HCT116 (cell line): ENCODE measurements at regions not wholly inside any gene's neighbourhood (a gene's known extent, or its start where the extent isn't known, plus 50 kb on each side); places are given as distances from the start of the nearest gene placed in this dataset.

Source experiments
- ATAC-seq: fragments of 200-7000 bp; cut with Tn5 transposase; 2 replicates; pipeline ENCODE4 v1.9.1; 2020; ENCODE audit warnings: mild to moderate bottlenecking, moderate library complexity
- BruUV-seq: library from RNA; stranded (reverse); fragments of 400-500 nt; replicated peaks from 2 replicates; lab custom pipeline; 2021; lab: Mats Ljungman, UMichigan
- CTCF ChIA-PET: fragments of 300-600 bp; sonication (Branson Sonifier 250); formaldehyde crosslinking; loops from one replicate; lab custom pipeline; 2021; ENCODE audit warnings: antibody characterized with exemption; lab: Charles Lee
- POLR2A ChIA-PET: fragments of 300-600, 350-600 bp; sonication (Branson Sonifier 250); formaldehyde crosslinking; loops from one replicate; lab custom pipeline; 2021; ENCODE audit warnings: antibody characterized with exemption; lab: Charles Lee
- RAD21 ChIA-PET, 2 experiments: fragments of 300-600 bp; sonication (Branson Sonifier 250); formaldehyde crosslinking; loops; one replicate each; lab custom pipeline; 2023; ENCODE audit warnings: low total read pairs in 2 of 2; ENCODE audit not compliant: uncharacterized antibody in 2 of 2, unreplicated experiment in 2 of 2, low non-redundant PET in 1 of 2; lab: Charles Lee
- DNase-seq: peaks from one replicate; pipeline ENCODE4 v3.0.0-alpha.2; 2010; ENCODE audit warnings: low read depth, low spot score
- H2AFZ ChIP-seq: fragments of 200-600 bp; shearing (Covaris generic), sonication (generic); 2 replicates; pipeline ENCODE4 v1.6.1; 2017; ENCODE audit warnings: low read depth, mixed run types, mixed read lengths, antibody characterized with exemption, low read length; ENCODE audit not compliant: poor library complexity, severe bottlenecking
- H3K27ac ChIP-seq: 2 replicates; pipeline ENCODE4 v1.5.1; 2012; ENCODE audit warnings: low read depth, low read length
- H3K27me3 ChIP-seq: fragments of 200-600 bp; sonication (generic); 2 replicates; pipeline ENCODE4 v1.6.1; 2016; ENCODE audit warnings: mixed run types, low read length, mixed read lengths; ENCODE audit not compliant: insufficient read depth
- H3K36me3 ChIP-seq, 2 experiments: fragments of 200-500 bp in 1 of 2; fragments of 200-600 bp in 1 of 2; sonication (Bioruptor generic) in 1 of 2; sonication (generic) in 1 of 2; 2 replicates each; pipeline versions ENCODE4 v1.5.1 to v1.6.1; 2014 to 2016; ENCODE audit warnings: low read length in 2 of 2, inconsistent platforms in 1 of 2, mixed read lengths in 1 of 2, mixed run types in 1 of 2; ENCODE audit not compliant: insufficient read depth in 2 of 2, control insufficient read depth in 1 of 2
- H3K4me1 ChIP-seq, 2 experiments: fragments of 200-600 bp in 1 of 2; sonication (generic) in 1 of 2; 2 replicates each; pipeline versions ENCODE4 v1.5.1 to v1.6.1; 2012 to 2017; ENCODE audit warnings: low read length in 2 of 2, inconsistent platforms in 1 of 2, mild to moderate bottlenecking in 1 of 2, mixed read lengths in 1 of 2, mixed run types in 1 of 2, moderate library complexity in 1 of 2; ENCODE audit not compliant: insufficient read depth in 2 of 2, control insufficient read depth in 1 of 2
- H3K4me2 ChIP-seq: fragments of 200-600 bp; sonication (generic); 2 replicates; pipeline ENCODE4 v1.6.1; 2017; ENCODE audit warnings: mixed run types, low read length, mixed read lengths
- H3K4me3 ChIP-seq, 2 experiments: fragments of 200-600 bp in 1 of 2; sonication (generic) in 1 of 2; replicated peaks in 1 of 2; 2 replicates each; pipeline ENCODE4 v1.5.1; 2011 to 2016; ENCODE audit warnings: low read length in 2 of 2, control low read depth in 1 of 2, low read depth in 1 of 2, mild to moderate bottlenecking in 1 of 2, mixed read lengths in 1 of 2, mixed run types in 1 of 2
- H3K79me2 ChIP-seq: fragments of 200-600 bp; sonication (generic); 2 replicates; pipeline ENCODE4 v1.6.1; 2017; ENCODE audit warnings: mild to moderate bottlenecking, mixed run types, low read length, moderate library complexity, mixed read lengths; ENCODE audit not compliant: insufficient read depth
- H3K9ac ChIP-seq: fragments of 200-600 bp; sonication (generic); 2 replicates; pipeline ENCODE4 v1.6.1; 2016; ENCODE audit warnings: low read length, mixed read lengths
- H3K9me2 ChIP-seq: fragments of 200-600 bp; sonication (generic), shearing (Covaris generic); 2 replicates; pipeline ENCODE4 v1.6.1; 2017; ENCODE audit warnings: mixed run types, mild to moderate bottlenecking, moderate library complexity; ENCODE audit not compliant: insufficient read depth
- H3K9me3 ChIP-seq, 2 experiments: fragments of 200-500 bp in 1 of 2; fragments of 200-600 bp in 1 of 2; sonication (Bioruptor generic) in 1 of 2; sonication (generic) in 1 of 2; 2 replicates each; pipeline ENCODE4 v1.6.1; 2014 to 2017; ENCODE audit warnings: low read length in 2 of 2, mixed read lengths in 2 of 2, inconsistent platforms in 1 of 2, low read depth in 1 of 2, mild to moderate bottlenecking in 1 of 2, mixed run types in 1 of 2, moderate library complexity in 1 of 2; ENCODE audit not compliant: control insufficient read depth in 1 of 2, insufficient read depth in 1 of 2
- H4K20me1 ChIP-seq: fragments of 200-600 bp; sonication (generic), shearing (Covaris generic); 2 replicates; pipeline ENCODE4 v1.6.1; 2017; ENCODE audit warnings: mixed run types, mild to moderate bottlenecking, moderate library complexity; ENCODE audit not compliant: insufficient read depth
- ATF3 ChIP-seq: IDR thresholded peaks from 2 replicates; pipeline ENCODE4 v1.6.1; 2012
- CBX3 ChIP-seq: IDR thresholded peaks from 2 replicates; pipeline ENCODE4 v1.6.1; 2012; ENCODE audit warnings: low read depth
- CEBPB ChIP-seq: IDR thresholded peaks from 2 replicates; pipeline ENCODE4 v1.6.1; 2012; ENCODE audit warnings: low read depth
- EGR1 ChIP-seq: IDR thresholded peaks from 2 replicates; pipeline ENCODE4 v1.6.1; 2012; ENCODE audit warnings: low read depth
- ELF1 ChIP-seq: IDR thresholded peaks from 2 replicates; pipeline ENCODE4 v1.6.1; 2012; ENCODE audit warnings: low read depth, borderline replicate concordance
- EZH2phosphoT487 ChIP-seq: fragments of 200-600 bp; IDR thresholded peaks from 2 replicates; pipeline ENCODE4 v1.6.1; 2018; ENCODE audit warnings: antibody characterized with exemption, borderline replicate concordance
- FOSL1 ChIP-seq: IDR thresholded peaks from 2 replicates; pipeline ENCODE4 v1.6.1; 2012; ENCODE audit warnings: low read depth
- JUND ChIP-seq: IDR thresholded peaks from 2 replicates; pipeline ENCODE4 v1.6.1; 2012
- MAX ChIP-seq: IDR thresholded peaks from 2 replicates; pipeline ENCODE4 v1.6.1; 2012
- POLR2A ChIP-seq: IDR thresholded peaks from 2 replicates; pipeline ENCODE4 v1.7.0; 2011; ENCODE audit warnings: borderline replicate concordance; ENCODE audit not compliant: insufficient read depth, insufficient read length; ENCODE audit errors: extremely low read depth
- POLR2AphosphoS5 ChIP-seq: IDR thresholded peaks from 2 replicates; pipeline ENCODE4 v1.6.1; 2011; ENCODE audit warnings: mild to moderate bottlenecking, low read depth, low read length, moderate library complexity
- SIN3A ChIP-seq: IDR thresholded peaks from 2 replicates; pipeline ENCODE4 v1.6.1; 2012; ENCODE audit warnings: low read depth
- SP1 ChIP-seq: IDR thresholded peaks from 2 replicates; pipeline ENCODE4 v1.6.1; 2012; ENCODE audit warnings: low read depth
- SRF ChIP-seq: IDR thresholded peaks from 2 replicates; pipeline ENCODE4 v1.6.1; 2012; ENCODE audit warnings: low read depth
- TCF7L2 ChIP-seq: IDR thresholded peaks from 2 replicates; pipeline ENCODE4 v1.7.0; 2011; ENCODE audit warnings: borderline replicate concordance, inconsistent platforms; ENCODE audit not compliant: insufficient read depth, insufficient read length; ENCODE audit errors: extremely low read depth
- YY1 ChIP-seq: IDR thresholded peaks from 2 replicates; pipeline ENCODE4 v1.6.1; 2011; ENCODE audit warnings: low read length, low read depth, moderate library complexity, mild to moderate bottlenecking; ENCODE audit not compliant: insufficient replicate concordance; ENCODE audit errors: extremely low read depth
- ZFX ChIP-seq: fragments of 450-650 bp; IDR thresholded peaks from 2 replicates; pipeline ENCODE4 v1.6.1; 2017
- ZNF274 ChIP-seq: fragments of 200-500 bp; sonication (Bioruptor generic); IDR thresholded peaks from 2 replicates; pipeline ENCODE4 v1.6.1; 2014; ENCODE audit warnings: mild to moderate bottlenecking, low read depth, low read length, inconsistent platforms
- intact Hi-C: fragments of 100-400 bp; cut with micrococcal nuclease; formaldehyde crosslinking; loops from 2 replicates; pipeline ENCODE4 v1.10.0; 2022

- Histone ChIP-seq H3K27me3 (no peaks in the 10 kb centered on the region), H3K36me3 (no peaks in the 10 kb centered on the region), H3K79me2 (no peaks in the 10 kb centered on the region), H4K20me1 (no peaks in the 10 kb centered on the region), H3K4me3 (no peak overlapping the region), H2AFZ (no peak overlapping the region), H3K9me3 (peaks cover 0 to 13% of the 10 kb centered on the region in 2 experiments; a peak in 2 of 4 replicates), H3K9ac (no peak overlapping the region), H3K4me2 (no peak overlapping the region), H3K4me1 (no peaks in the 10 kb centered on the region), H3K9me2 (no peaks in the 10 kb centered on the region), H3K27ac (no peak overlapping the region)
- no peak for ATAC-seq
- ChIA-PET RAD21 (no interaction called here), POLR2A (no interaction called here), CTCF (no interaction called here)
- TF ChIP-seq POLR2AphosphoS5 (no peak), TCF7L2 (no peak), ATF3 (no peak), SIN3A (no peak), POLR2A (no peak), CEBPB (no peak), EZH2phosphoT487 (no peak)
- BruUV-seq: no TSS peak
- intact Hi-C loops: no loop called here
- DNase-seq: no peak
These were observed 717.8 kb downstream of the EPHA7 start for GRCh38 chr6:92701425-92702096.

GRCh38 chr6:92700411-92700810 is 718.9 kb downstream of the EPHA7 start:
- Histone ChIP-seq H3K27ac (no peak overlapping the region), H3K4me1 (no peaks in the 10 kb centered on the region), H3K4me2 (no peak overlapping the region), H3K9me2 (no peaks in the 10 kb centered on the region), H3K79me2 (no peaks in the 10 kb centered on the region), H4K20me1 (no peaks in the 10 kb centered on the region), H3K9me3 (peaks cover 0 to 13% of the 10 kb centered on the region in 2 experiments; a peak in 2 of 4 replicates), H3K27me3 (no peaks in the 10 kb centered on the region), H3K4me3 (no peak overlapping the region), H2AFZ (no peak overlapping the region), H3K9ac (no peak overlapping the region), H3K36me3 (no peaks in the 10 kb centered on the region)
- CTCF ChIA-PET: no interaction called here
- intact Hi-C loops: no loop called here
- POLR2A ChIA-PET: no interaction called here
- no TSS peak for BruUV-seq
- DNase-seq (no peak), ATAC-seq (no peak)
- RAD21 ChIA-PET: no interaction called here
- no peak for TF ChIP-seq JUND
- no peak for TF ChIP-seq CEBPB
- no peak for TF ChIP-seq CBX3
- no peak for TF ChIP-seq FOSL1
- no peak for TF ChIP-seq ZFX
- TF ChIP-seq ZNF274: no peak
- no peak for TF ChIP-seq YY1
- no peak for TF ChIP-seq MAX
- no peak for TF ChIP-seq ATF3
- TF ChIP-seq POLR2AphosphoS5: no peak
- TF ChIP-seq POLR2A: no peak
- no peak for TF ChIP-seq ELF1
- TF ChIP-seq EZH2phosphoT487: no peak
- TF ChIP-seq TCF7L2: no peak
- TF ChIP-seq SP1: no peak
- TF ChIP-seq SRF: no peak
- TF ChIP-seq EGR1: no peak
